Kidney (tissue), 13 donors: ENCODE measurements at regions not wholly inside any gene's neighbourhood (a gene's known extent, or its start where the extent isn't known, plus 50 kb on each side); places are given as distances from the start of the nearest gene placed in this dataset.

Experiments
- DNase-seq, 5 donors: peaks; one replicate each; pipeline ENCODE4 v3.0.0-alpha.2; 2013 to 2020
- FAIRE-seq: peaks from 2 replicates; lab custom pipeline; 2012; peaks lifted over from hg19 to GRCh38; lab: Jason Lieb, UNC
- H3K27ac ChIP-seq, 2 donors: one replicate each; pipeline ENCODE4 v1.7.0; 2013; ENCODE audit warnings: low read depth in 2 of 2, low read length in 2 of 2, inconsistent platforms in 1 of 2
- H3K27me3 ChIP-seq: one replicate; pipeline ENCODE4 v1.7.1; 2013; ENCODE audit warnings: low read length, inconsistent platforms; ENCODE audit not compliant: control insufficient read depth, insufficient read depth
- H3K36me3 ChIP-seq, 3 donors: one replicate each; pipeline versions ENCODE4 v1.7.0 to v1.7.1; 2013; ENCODE audit warnings: low read length in 3 of 3, control low read depth in 1 of 3, inconsistent platforms in 1 of 3; ENCODE audit not compliant: insufficient read depth in 3 of 3, control insufficient read depth in 2 of 3
- H3K4me1 ChIP-seq, 3 donors: one replicate each; pipeline versions ENCODE4 v1.7.0 to v1.7.1; 2013; ENCODE audit warnings: low read length in 3 of 3, inconsistent platforms in 1 of 3, low read depth in 1 of 3; ENCODE audit not compliant: control insufficient read depth in 2 of 3, insufficient read depth in 2 of 3
- H3K4me3 ChIP-seq, 3 donors: one replicate each; pipeline versions ENCODE4 v1.7.0 to v1.8.1; 2013; ENCODE audit warnings: low read length in 3 of 3, control low read depth in 1 of 3, inconsistent platforms in 1 of 3
- H3K9ac ChIP-seq, 3 donors: one replicate each; pipeline versions ENCODE4 v1.7.0 to v1.7.1; 2013; ENCODE audit warnings: low read length in 3 of 3, control low read depth in 1 of 3, inconsistent platforms in 1 of 3
- H3K9me3 ChIP-seq, 3 donors: one replicate each; pipeline versions ENCODE4 v1.7.0 to v1.7.1; 2013; ENCODE audit warnings: low read length in 3 of 3, control low read depth in 1 of 3, inconsistent platforms in 1 of 3; ENCODE audit not compliant: control insufficient read depth in 2 of 3, insufficient read depth in 1 of 3
- intact Hi-C: fragments of 100-400 bp; cut with DNase I; formaldehyde crosslinking; loops from one replicate; pipeline ENCODE4 v1.11.1; 2022
- TF ChIP-seq, protein P1 (sequence below): IDR thresholded peaks from 3 replicates; pipeline ENCODE4 v1.5.1; 2012; ENCODE audit warnings: mild to moderate bottlenecking, moderate library complexity, borderline replicate concordance; ENCODE audit not compliant: insufficient read depth; ENCODE audit errors: extremely low read depth
- donor health status: control.
- donor health status: control.
- donor health status: control.
- donor health status: control.
- donor health status: control.
- donor health status: DM: yes; HTN: yes; CAD: no.
- donor health status: Normal renal cell carcinoma (clear cell type).

- H3K27ac ChIP-seq: no peak overlapping the region
- TF ChIP-seq, protein P1, sequence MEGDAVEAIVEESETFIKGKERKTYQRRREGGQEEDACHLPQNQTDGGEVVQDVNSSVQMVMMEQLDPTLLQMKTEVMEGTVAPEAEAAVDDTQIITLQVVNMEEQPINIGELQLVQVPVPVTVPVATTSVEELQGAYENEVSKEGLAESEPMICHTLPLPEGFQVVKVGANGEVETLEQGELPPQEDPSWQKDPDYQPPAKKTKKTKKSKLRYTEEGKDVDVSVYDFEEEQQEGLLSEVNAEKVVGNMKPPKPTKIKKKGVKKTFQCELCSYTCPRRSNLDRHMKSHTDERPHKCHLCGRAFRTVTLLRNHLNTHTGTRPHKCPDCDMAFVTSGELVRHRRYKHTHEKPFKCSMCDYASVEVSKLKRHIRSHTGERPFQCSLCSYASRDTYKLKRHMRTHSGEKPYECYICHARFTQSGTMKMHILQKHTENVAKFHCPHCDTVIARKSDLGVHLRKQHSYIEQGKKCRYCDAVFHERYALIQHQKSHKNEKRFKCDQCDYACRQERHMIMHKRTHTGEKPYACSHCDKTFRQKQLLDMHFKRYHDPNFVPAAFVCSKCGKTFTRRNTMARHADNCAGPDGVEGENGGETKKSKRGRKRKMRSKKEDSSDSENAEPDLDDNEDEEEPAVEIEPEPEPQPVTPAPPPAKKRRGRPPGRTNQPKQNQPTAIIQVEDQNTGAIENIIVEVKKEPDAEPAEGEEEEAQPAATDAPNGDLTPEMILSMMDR: no peak
Measured at GRCh38 chr6:134512981-134513391, 195.1 kb upstream of the SGK1 start.

DNA sequence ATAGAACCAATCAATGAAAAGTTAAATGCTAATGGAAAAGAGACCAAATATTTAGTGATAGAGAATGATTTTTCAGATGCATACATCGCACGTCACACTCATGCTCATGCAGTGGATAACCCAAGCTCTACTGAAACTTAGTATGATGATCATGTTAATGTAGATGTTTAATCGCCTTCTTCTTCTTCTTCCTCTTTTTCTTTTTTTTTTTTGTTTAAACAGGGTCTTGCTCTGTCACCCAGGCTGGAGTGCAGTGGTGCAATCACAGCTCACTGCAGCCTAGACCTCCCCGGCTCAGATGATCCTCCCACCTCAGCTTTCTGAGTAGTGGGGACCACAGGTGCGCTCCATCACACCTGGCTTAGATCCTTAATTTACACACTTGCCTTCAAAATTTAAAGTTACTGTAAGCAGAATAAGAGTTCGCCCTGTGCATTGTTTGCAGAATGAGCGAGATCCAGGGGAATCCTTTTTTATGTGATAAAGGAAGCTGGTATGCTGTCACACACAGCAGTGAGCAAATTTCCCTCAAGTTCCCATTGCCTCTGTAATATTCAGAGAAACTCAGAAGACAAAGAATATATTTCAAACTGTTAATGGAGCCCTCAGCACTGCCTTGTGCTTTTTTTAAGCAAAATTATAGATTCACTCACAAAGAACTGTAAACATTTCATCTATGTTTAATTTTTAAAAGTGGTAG is 194.2 kb upstream of the SGK1 start:
- DNase-seq (no peak), FAIRE-seq (no peak)
- intact Hi-C loops: no loop called here
- Histone ChIP-seq H3K4me3 (no peak overlapping the region), H3K27me3 (no peaks in the 10 kb centered on the region), H3K27ac (no peak overlapping the region), H3K9ac (no peak overlapping the region), H3K4me1 (peaks cover 0 to 5% (median 1%) of the 10 kb centered on the region in 3 donors), H3K9me3 (no peaks in the 10 kb centered on the region), H3K36me3 (no peaks in the 10 kb centered on the region)
- TF ChIP-seq, protein P1: no peak

More at GRCh38 chr6:134512981-134513391, 195.1 kb upstream of the SGK1 start:
- peak in 1 of 5 donors; percentile 43 for DNase-seq
- intact Hi-C loops: no loop called here
- Histone ChIP-seq H3K4me3 (no peak overlapping the region), H3K27me3 (no peaks in the 10 kb centered on the region), H3K9ac (no peak overlapping the region), H3K4me1 (peaks cover 2 to 13% (median 7%) of the 10 kb centered on the region in 3 donors), H3K9me3 (no peaks in the 10 kb centered on the region), H3K36me3 (no peaks in the 10 kb centered on the region)
- no peak for FAIRE-seq

DNA sequence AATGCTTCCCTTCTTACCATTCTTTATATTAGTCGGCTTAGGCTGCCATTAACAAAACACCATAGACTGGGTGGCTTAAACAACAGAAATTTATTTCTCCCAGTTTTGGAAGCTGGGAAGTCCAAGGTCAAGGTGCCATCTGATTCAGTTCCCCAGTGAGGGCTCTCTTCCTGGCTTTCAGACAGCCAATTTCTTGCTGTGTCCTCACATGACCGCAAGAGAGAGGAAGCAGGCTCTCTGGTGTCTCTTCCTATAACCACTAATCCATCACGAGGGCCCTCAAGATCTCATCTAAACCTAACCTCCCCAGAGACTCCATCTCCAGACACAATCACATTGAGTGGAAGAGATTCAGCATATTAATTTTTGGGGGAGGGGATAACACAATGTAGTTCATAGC is 193.0 kb upstream of the SGK1 start:
- no peaks in the 10 kb centered on the region for H3K27me3 ChIP-seq
- FAIRE-seq (no peak), DNase-seq (no peak)
- intact Hi-C loops: no loop called here
- no peak overlapping the region for H3K9ac ChIP-seq
- no peaks in the 10 kb centered on the region for H3K4me1 ChIP-seq
- TF ChIP-seq, protein P1: no peak
- no peaks in the 10 kb centered on the region for H3K36me3 ChIP-seq
- H3K4me3 ChIP-seq: no peak overlapping the region
- H3K9me3 ChIP-seq: no peaks in the 10 kb centered on the region
- H3K27ac ChIP-seq: no peak overlapping the region
